Epithelial cell of prostate (primary cell): ENCODE measurements at regions not wholly inside any gene's neighbourhood (a gene's known extent, or its start where the extent isn't known, plus 50 kb on each side); places are given as distances from the start of the nearest gene placed in this dataset.
"Not testable (repeated sequence)": the region's sequence is repeated elsewhere in the genome, so short reads cannot be mapped to it uniquely, and the experiment has no call there.

ENCODE experiments used
- DNase-seq: peaks from one replicate; pipeline ENCODE4 v3.0.0-alpha.2; 2011; ENCODE audit warnings: low read depth, low spot score
- H3K27ac ChIP-seq: fragments of 450-650 bp; 2 replicates; pipeline ENCODE4 v1.5.1; 2017; ENCODE audit warnings: mild to moderate bottlenecking

DNA sequence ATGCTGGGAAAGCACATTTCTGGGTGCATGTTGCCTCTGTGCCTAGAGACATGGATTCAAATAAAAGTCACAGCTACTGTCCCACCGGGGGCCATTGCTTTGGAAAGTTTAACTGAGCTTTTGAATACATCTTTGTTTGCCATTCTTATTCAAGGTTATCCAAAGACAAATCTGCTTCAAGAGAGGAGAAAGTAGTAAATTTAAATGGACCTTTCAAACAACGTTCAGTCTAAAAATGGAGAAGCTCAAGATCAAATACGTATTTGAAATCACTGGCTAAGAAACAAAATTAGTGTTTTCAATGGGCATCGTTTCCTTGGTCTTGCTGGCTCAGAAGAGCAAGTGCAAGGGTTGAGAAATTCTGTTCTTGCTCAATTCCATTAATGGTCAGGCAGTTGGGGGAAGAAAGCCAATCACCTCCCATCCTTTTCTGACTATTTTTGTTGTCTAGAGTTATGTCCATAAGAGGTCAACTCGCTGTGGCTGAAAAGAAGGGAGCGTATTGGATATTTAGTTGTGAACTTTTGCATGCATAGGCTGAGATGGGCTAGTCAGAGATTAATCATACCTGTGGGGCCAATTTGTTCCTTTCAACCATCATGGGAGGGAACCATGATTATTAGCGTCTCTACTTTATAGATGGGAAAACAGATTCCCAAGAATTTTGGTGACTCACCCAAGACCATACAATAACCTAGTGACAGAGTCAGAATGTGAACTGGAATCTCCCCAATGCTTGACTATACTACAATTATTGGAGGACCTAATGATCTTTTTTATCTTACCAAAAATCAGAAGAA, 276.2 kb upstream of the TNC start:
- DNase-seq: no peak
- no peak overlapping the region for H3K27ac ChIP-seq

GRCh38 chr9:115395511-115396021, 277.6 kb upstream of the TNC start:
- no peak overlapping the region for H3K27ac ChIP-seq
- no peak for DNase-seq

DNA sequence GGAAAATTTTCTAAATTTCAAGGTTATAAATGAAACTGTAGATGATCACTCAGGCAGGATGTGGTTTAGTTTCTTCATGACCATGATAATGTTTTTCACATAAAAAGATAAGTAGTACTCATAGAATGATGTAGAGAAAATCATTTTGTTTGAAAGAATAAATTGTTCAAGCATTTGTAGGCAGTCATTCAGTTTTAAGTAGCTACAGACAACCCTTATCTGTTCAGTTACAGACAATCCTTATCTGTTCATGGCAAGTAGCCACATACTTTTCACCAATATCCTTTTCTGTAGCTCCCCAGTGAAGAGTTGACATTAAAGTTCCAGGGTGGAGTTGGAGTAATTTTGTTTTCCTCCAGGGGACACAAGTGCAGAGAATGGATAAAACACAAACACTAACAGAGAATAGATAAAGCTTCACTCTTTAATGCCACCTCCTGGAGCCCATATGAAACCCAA, 278.1 kb upstream of the TNC start:
- no peak for DNase-seq
- H3K27ac ChIP-seq: no peak overlapping the region

DNA sequence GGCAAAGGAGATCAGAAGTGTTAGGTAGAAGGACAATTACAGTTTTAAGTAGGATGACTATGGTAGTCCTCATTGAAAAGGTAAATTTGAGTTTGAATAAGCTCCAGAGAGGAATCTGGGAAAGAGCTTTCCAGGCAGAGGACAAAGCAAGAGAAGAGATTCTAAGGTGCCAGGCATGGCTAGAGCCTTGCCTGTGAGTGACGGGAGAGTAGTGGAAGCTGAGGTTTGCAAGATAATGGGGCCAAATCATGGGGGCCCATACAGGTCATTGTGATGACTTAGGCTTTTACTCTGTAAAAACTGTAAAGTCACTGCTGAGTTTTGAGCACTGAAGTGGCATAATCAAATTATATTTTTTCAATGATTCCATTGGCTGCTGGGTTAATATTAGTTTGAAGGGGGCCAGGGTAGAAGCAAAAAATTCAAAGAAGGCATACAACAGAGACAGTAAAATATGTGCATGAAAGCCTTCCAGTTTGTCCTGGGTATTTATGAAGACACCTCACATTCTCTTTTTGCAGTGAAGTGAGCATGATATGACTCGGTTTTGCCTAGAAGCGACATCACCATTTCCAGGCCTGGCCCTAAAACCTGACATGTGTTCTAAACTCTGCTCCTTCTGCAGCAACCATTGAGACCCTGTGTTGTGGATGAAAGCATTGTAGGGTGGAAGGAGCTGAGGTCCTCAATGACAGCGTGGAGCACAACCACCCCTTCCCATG, 279.8 kb upstream of the TNC start:
- no peak overlapping the region for H3K27ac ChIP-seq
- no peak for DNase-seq

GRCh38 chr9:115398313-115398650, 280.3 kb upstream of the TNC start:
- no peak for DNase-seq

GRCh38 chr9:115398996-115399395, 281.0 kb upstream of the TNC start:
- DNase-seq: no peak

More at GRCh38 chr9:115398313-115398650, 280.3 kb upstream of the TNC start:
- H3K27ac ChIP-seq: no peak overlapping the region

DNA sequence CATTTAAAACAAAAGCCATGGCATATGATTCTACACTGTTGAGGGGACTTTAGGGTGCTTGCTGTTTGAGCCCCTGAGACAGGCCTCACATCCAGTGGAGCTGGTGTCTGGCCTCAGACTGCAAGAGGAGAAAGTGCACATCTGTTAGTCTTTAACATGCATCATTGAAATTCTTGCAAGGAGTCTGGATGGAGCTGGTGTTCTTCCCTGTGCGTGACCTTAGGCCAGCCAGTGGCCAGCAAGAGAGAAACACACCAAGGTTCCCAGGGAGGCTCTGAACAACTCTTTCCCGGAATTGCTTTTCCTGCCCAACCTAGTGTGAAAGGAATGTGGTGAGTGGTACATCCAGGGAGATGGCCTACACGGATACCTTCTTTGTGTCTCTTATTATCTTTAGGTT, 282.8 kb upstream of the TNC start:
- no peak overlapping the region for H3K27ac ChIP-seq
- DNase-seq: no peak

More at GRCh38 chr9:115398996-115399395, 281.0 kb upstream of the TNC start:
- no peak overlapping the region for H3K27ac ChIP-seq

GRCh38 chr9:115401756-115402327, 283.9 kb upstream of the TNC start:
- H3K27ac ChIP-seq: no peak overlapping the region
- no peak for DNase-seq

DNA sequence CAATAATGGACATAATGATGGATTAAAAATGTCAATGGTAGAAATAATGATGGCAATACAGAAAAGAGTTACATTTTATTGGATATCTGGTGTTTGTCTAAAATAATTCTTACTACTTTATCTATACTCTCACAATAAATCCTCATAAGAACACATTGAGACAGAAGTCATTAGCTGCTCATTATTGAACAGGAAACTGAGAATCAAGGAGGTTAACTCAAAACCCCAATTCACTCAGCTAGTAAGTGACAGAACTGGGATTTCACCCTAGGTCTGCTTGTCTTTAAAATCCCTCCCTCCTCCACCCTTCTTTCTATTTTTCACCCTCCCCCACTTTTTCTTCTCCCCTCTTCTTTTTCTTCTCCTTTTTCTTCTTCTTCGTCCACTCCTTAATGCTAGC, 285.8 kb upstream of the TNC start:
- H3K27ac ChIP-seq: no peak overlapping the region
- DNase-seq: no peak

GRCh38 chr9:115404311-115404710, 286.4 kb upstream of the TNC start:
- no peak overlapping the region for H3K27ac ChIP-seq
- DNase-seq: no peak

DNA sequence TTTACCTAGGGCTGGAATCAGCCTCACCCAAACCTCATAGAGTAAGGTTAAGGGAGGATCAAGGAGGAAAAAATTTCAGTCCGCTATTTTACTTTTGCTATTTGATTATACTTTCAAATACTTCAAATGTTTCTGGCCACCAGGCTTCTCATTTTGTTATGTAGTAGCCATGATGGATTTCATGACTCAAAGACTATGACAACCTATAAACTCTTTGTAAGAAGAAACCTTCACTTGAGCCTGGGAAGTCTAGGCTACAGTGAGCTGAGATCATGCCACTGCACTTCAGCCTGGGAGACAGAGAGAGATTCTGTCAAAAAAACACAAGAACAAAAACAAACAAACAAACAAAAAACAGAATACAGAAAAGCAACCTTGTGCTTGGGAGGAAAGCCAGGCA, 293.6 kb upstream of the TNC start:
- H3K27ac ChIP-seq: no peak overlapping the region
- DNase-seq: no peak

DNA sequence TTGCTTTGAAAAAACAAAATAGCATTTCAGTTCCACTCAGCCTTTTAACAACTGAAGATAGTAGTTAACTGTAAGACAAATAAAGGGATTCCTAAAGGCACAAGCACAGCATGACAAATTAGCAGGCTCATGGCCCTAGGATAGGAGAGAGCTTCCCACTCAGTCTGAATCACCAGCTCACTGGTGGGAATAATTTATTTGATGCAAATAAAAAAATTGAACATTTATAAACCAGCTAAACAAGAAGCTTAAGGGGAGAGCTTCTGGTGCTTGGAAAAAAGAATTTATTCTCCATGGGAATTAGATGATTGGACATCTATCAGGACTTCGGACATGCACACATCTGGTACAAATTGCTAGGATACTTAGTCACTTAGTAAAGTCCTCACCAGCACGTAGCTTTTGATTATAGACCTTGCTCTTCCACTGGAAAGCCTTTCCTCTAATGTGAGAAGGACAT, 294.1 kb upstream of the TNC start:
- no peak for DNase-seq
- no peak overlapping the region for H3K27ac ChIP-seq

GRCh38 chr9:115412656-115413055, 294.7 kb upstream of the TNC start:
- H3K27ac ChIP-seq: no peak overlapping the region
- DNase-seq: no peak

DNA sequence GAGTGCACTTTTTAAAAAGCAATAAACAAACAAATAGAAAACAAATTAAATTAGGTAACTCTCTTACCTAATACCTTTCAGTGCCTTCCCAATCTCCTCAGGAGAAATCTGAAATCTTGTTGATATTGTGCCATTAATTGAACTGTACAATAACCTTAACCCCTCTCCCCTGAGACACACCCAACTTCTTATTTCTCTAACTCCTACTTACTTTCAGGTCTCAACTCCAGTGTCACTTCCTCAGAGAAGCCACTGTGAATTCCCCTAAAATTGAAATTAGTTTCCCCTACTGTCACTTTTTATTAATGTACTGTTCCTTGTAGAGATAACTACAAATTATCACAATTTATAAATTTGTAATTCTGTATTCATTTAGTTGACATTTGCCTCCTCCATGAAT, 295.3 kb upstream of the TNC start:
- DNase-seq: no peak
- no peak overlapping the region for H3K27ac ChIP-seq

DNA sequence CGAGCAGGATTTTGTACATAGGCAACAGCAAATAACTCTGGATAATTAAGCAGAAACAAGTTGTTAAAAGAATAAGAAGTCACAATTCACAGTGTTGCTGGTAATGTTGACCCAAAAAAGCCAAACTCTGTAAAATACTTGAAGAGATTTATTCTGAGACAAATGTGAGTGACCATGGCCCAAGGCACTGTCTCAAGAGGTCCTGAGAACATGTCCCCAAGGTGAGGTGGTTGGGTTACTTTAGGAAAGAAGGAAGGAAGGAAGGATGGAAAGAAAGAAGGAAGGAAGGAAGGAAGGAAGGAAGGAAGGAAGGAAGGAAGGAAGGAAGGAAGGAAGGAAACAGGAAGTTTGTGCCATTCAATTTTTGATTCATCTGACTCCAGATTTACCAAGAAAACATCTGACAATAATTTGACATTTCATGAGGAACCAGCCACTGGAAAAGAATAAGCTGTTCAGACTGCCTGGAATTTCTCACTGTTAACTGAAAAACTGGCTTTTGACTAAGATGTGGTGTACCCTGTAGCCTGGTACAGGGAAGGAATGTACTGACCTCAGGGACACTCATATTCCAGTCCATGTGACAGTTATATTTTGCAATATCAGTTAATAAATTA, 295.9 kb upstream of the TNC start:
- H3K27ac ChIP-seq: no peak overlapping the region
- DNase-seq: no peak

- H3K27ac ChIP-seq: no peak overlapping the region
- no peak for DNase-seq
These were observed 296.6 kb upstream of the TNC start for GRCh38 chr9:115414561-115414960.

- DNase-seq: no peak
- H3K27ac ChIP-seq: no peak overlapping the region
These were observed 297.5 kb upstream of the TNC start for GRCh38 chr9:115415450-115415849.

DNA sequence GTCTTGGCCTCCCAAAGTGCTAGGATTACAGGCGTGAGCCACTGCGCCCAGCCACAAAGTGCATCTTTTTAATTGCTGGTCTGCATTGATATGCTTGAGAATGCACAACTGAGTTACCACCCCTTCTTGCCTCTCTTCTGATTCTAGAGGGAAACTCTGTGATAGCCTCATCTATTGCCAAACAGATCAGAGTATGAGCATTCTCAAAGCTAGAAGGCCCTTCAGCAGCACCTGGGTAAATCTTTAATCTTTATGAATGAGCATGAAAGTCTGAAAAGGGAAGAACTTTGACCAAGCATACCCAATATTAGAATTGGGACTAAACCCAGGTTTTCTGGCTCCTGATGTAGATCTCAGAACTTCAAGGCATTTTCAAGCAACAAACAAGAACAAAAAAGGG, 298.3 kb upstream of the TNC start:
- no peak overlapping the region for H3K27ac ChIP-seq
- no peak for DNase-seq

- not testable (repeated sequence) for H3K27ac ChIP-seq, DNase-seq
These were observed 300.2 kb upstream of the TNC start for GRCh38 chr9:115418181-115418580.

GRCh38 chr9:115422932-115423440, 305.0 kb upstream of the TNC start:
- H3K27ac ChIP-seq: no peak overlapping the region
- no peak for DNase-seq
